NCI-H82 treated with DMSO at 0.1 percent for 48 hours (cell line): ENCODE measurements at regions not wholly inside any gene's neighbourhood (a gene's known extent, or its start where the extent isn't known, plus 50 kb on each side); places are given as distances from the start of the nearest gene placed in this dataset.
A peak's percentile ranks its signal among the peaks of the same experiment; 100 is the strongest.

Source experiments
- DNase-seq: peaks from one replicate; lab custom pipeline; 2025; ENCODE audit not compliant: unreplicated experiment; lab: John Stamatoyannopoulos, UW

DNA sequence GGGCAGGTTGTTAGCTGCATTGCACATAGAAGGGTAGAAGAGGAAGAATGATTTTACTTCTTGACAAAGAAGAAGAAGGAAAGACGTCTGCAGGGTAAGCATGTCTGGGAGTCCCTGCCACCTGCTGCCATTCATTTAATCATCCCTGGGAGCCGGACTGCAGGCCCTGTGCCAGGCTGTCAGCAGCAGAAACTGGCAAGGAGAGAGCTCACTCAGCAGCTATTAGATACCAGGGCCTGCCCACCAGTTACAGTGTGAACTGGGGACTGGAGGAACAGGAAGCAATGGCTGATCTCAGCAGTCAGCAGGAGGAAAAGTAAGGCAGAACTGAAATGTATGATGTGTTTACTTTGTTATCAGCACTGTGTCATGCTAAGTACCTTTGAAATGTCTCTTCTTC lies 75.7 kb upstream of the C1orf87 start:
- DNase-seq = no peak

DNA sequence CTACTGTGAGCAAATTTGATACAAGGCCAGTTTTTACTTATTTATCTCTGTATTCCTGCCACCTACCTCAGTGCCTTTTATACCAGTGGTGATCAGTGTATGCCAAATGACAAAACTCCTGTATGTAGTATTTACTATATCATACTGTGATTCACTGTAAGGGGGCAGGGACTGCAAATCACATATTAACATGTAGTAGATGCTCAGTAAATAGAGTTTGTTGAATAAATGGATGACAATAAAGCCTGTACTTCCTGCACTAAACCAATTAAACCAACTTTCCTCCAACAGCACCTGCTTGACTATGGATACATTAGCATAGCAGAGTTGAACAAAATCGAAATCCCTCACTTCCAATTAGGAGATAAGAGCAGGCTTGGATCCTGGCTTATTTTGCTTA lies 73.3 kb upstream of the C1orf87 start:
- DNase-seq = no peak

DNA sequence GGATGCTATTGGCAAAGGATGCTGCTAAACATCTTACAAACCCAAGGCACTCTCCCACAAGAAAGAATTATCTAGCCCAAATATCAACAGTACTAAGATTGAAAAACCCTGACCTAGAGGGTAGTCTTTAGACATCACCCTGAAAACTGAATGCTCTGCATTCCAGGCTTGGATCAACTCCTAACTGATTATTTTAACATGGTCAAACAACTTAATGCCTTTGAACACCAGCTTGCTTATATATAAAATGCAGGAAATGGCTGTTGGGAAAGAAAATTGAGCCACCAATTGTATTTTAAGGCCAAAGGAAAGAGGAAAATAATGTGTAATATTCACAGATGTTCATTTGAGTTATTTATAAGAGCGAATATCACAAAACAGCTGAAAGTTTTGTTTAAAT lies 72.2 kb upstream of the C1orf87 start:
- DNase-seq = no peak

DNA sequence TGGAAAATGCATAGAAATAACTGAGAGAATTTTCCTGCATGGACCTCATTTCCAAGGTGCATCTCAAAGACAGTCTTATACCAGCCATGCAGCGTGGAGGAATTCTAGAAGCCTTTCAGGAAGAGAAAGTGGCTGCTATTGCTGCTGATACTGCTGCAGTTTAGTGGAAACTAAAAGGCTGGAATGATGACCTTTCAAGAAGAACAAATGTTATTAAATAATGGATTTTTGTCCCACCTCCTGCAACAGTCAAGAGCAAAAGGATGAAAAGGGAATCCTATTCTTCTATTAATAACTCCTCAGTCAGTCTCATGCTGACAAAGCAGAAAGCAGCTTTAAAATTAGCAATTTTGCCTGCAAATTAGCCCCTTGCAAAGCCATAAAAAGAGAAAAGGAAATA lies 68.2 kb upstream of the C1orf87 start:
- DNase-seq = no peak

DNA sequence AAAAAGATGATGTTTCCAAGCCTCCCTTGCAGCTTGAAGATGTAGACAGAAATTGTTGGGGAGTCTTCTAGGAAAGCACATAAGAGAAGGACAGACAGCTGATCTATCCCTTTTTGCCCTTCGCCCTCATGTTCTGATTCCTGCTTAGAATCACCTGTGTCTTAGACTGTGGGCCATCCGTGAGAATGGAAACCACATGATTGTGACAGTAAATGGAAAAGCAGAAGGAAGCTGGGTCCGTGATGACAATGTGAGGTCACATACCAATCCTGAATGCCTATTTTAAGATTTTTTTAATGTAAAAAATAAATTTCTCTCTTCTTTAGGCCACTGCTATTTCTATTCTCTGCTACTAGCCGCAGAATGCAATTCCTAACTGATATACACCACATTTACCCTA lies 67.7 kb upstream of the C1orf87 start:
- no peak for DNase-seq

DNA sequence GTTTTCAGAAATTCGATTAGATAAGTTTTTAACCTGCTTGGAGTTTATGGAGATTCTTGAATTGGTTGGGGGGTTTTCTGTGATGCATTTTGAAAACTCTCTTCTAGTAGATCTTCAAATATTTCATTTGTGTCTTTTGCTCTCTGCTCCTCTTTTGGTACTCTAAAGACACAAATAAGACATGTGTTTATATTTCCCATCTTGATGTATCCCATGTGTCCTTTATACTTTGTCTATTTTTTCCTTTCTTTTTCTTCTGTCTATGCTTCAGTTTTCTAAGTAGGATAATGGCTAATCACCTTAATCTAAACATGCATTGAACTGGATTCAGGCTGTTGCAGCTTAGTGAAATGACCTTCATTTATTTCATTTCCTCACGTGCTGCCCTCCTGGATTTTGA lies 63.8 kb upstream of the C1orf87 start:
- DNase-seq = peak; percentile 53

DNA sequence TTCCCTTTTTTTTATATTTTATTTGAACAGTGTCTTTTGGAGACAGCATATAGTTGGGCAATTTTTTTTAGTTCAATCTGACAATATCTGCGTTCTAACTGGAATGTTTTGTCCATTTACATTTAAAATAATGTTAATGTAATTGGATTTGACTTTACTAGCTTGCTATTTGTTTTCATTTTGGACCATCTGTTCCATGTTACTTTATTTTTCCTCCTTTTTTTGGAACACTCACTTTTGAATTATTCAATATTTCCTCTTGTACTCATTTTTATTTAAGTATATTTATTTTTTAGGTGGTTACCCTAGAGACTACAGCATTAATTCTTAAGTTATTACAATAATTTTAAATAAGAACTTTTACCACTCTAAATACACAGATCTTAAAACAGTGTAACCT lies 62.8 kb upstream of the C1orf87 start:
- DNase-seq = no peak

DNA sequence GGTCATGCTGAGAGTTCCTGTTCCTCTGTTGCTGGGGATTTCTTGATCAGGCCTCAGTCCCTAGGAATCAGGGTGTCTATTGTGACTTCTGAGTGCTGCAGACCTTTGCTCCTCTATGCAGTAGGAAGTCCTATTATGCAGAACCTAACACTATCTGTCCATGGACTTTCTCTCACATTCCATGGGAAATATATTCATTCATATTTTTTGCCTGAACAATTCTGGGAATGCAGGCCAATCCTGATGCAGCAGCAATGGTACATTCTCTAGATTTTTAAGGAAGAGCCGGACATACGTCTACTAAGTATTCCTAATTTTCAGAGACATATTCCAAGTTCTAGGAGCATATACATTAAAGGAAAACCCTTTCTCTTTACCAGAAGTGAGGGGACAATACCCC lies 61.1 kb upstream of the C1orf87 start:
- no peak for DNase-seq

DNA sequence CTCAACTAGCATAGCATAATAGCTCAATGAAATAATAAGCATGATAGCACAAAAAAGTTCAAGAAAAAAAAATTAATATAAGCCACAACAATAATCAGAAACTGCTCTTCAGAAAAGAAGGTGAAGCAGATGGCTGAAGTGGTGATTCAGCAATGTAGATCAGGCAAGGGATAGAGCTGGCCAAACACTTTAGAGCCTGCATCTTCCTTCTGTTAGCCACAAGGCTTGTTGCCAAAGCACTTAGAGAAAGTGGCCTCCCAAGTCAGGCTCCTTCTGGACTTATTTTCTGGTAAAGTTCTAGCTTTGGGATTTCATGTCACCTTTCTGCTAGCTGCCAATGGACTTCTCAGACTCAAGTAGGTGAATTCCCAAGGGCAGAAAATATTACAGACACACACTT lies 60.3 kb upstream of the C1orf87 start:
- no peak for DNase-seq

DNA sequence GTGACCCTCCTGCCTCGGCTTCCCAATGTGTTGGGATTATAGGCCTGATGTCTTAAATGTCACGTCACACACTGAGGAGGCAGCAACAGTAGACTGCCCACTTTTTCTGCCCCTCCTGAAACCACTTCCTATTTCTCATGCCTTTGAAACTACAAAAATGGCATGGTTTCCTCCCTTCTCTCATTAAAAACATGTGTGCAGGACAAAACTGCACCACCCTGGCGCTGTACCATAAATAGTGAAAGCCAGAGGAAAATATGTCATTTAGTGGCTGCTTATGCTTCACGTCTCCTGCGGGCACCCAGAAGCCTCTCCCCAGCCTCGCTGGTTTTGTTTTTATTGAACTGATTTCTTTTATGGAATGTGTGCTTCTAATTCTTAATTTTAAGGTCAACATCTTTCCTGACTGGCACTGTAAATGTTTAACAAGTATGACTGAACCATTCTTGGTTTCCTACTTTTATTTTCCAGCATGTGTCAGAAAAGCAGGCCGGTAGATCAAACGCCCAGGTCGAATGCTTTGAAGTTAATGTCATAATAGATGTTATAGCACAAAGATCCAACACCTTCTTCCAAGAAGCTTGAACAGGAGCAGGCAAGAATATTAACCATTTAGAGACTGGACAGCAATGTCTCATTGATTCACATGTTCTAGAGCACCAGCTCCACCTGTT lies 59.6 kb upstream of the C1orf87 start:
- no peak for DNase-seq

DNA sequence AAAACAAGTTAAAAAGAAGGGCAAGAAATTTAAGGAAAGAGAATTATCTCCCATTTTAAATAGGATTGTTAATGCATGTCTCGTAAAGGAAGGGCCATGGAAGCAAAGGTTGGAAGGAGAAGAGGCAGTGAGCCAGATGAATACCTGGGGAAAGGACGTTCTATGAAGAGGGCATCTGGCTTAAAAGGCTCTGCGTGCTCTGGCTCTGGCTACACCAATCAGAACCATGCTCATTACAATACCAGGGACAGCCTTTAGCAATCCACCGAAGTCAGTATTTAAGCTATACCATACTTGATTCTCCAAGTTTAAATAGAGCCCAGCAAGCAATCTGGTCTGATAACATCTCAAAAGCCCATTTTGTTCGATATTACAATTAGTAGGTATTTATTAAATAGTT lies 58.5 kb upstream of the C1orf87 start:
- DNase-seq = no peak

DNA sequence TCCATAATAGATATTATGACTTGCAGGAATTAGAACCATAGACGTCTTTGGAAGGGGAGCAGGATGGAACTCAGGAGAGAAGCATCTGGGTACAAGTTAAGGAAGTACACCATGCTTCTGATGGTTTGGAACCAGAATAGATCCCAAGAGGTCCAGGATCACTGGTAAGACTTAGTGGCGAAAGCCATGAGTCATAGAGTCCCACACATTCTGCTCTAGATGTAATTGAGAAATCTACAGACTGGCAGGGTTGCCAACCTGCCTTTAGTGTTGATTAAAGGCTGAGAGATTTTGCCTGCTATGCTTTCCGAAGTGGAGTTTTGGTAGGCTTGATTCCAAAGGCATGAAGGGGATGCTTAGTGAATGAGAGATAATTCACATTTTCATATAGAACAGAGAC lies 57.1 kb upstream of the C1orf87 start:
- DNase-seq = no peak

DNA sequence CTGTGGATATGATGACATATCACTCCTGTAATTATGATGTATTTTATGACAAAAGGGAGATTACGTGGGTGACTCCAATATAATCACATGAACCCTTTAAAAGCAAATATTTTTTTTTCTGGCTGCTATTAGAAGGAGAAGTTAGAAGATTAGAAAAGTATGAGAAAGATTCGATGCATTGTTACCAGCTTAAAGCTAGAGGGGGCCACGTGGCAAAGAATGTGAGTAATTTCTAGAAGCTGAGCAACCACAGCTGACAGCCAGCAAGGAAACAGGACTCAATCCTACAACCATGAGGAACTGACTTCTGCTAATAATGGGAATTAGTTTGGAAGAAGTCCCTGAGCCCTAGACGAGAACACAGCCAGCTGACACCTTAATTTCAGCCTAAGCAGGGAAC lies 56.3 kb upstream of the C1orf87 start:
- no peak for DNase-seq

DNA sequence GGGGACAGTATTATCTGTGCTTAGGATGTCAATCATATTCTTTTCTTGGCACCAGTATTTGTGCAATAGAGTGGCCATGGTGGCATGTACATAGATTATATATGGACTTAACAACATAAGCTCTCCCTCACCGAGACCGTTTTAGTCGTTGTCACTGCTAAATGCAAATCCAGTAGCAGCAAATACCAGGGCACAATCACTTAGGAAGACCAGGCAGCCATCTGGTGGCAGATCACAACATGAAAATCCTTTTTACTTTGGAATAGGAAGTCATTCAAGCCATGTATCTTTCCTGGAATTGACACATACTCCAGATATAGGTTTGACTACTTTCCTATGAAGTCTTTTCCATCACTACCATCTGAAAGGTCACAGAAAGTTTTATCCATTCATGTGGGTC lies 53.2 kb upstream of the C1orf87 start:
- peak; percentile 64 for DNase-seq
